K562 (cell line): ENCODE measurements at regions not wholly inside any gene's neighbourhood (a gene's known extent, or its start where the extent isn't known, plus 50 kb on each side); places are given as distances from the start of the nearest gene placed in this dataset.

Source experiments
- ATAC-seq: fragments of 200-7000 bp; cut with Tn5 transposase; 3 replicates; pipeline ENCODE4 v1.9.1; 2020; ENCODE audit warnings: moderate library complexity
- BruUV-seq: library from RNA; stranded (reverse); fragments of 400-500 nt; replicated peaks from 2 replicates; lab custom pipeline; 2021; lab: Mats Ljungman, UMichigan
- CTCF ChIA-PET: fragments of 300-600 bp; formaldehyde crosslinking; extraction: SDS; loops from one replicate; lab custom pipeline; 2021; ENCODE audit warnings: low intra/inter-chr PET ratio; lab: Yijun Ruan, JAX
- POLR2A ChIA-PET: fragments of 300-600, 350-650 bp; sonication (Branson Sonifier 250); formaldehyde crosslinking; extraction: SDS; loops from one replicate; lab custom pipeline; 2021; ENCODE audit warnings: antibody characterized with exemption, inconsistent platforms; lab: Yijun Ruan, JAX
- DNase-seq, 4 experiments: peaks; one replicate each; pipeline versions ENCODE4 v3.0.0 to v3.0.0-alpha.2; 2011 to 2018; ENCODE audit warnings: low spot score in 3 of 4, mixed read lengths in 3 of 4; ENCODE audit errors: extremely low read depth in 1 of 4
- FAIRE-seq: peaks from 2 replicates; lab custom pipeline; 2011; peaks lifted over from hg19 to GRCh38; lab: Jason Lieb, UNC
- H2AFZ ChIP-seq: 2 replicates; pipeline ENCODE4 v1.6.0; 2011; ENCODE audit warnings: low read depth, low read length, control low read depth, inconsistent platforms
- H3K27ac ChIP-seq: fragments of 200-600 bp; 3 replicates; pipeline ENCODE4 v1.8.0; 2011; ENCODE audit warnings: low read depth, mild to moderate bottlenecking, control low read depth, inconsistent platforms, low read length, moderate library complexity, mixed read lengths; ENCODE audit errors: extremely low read depth
- H3K27me3 ChIP-seq, 2 experiments: fragments of 300-600 bp in 1 of 2; 2 replicates in 1 of 2; 3 replicates in 1 of 2; pipeline versions ENCODE4 v1.6.0 to v1.8.0; 2011; ENCODE audit warnings: inconsistent platforms in 2 of 2, low read length in 2 of 2, mild to moderate bottlenecking in 1 of 2, mixed read lengths in 1 of 2, moderate library complexity in 1 of 2; ENCODE audit not compliant: control insufficient read depth in 2 of 2, insufficient read depth in 2 of 2
- H3K36me3 ChIP-seq: fragments of 300-600 bp; 3 replicates; pipeline ENCODE4 v1.8.0; 2011; ENCODE audit warnings: mild to moderate bottlenecking, low read length, inconsistent platforms; ENCODE audit not compliant: control insufficient read depth, insufficient read depth
- H3K4me1 ChIP-seq, 2 experiments: fragments of 200-600 bp in 1 of 2; replicated peaks in 1 of 2; 2 replicates in 1 of 2; 3 replicates in 1 of 2; pipeline versions ENCODE4 v1.5.1 to v1.8.0; 2011; ENCODE audit warnings: inconsistent platforms in 2 of 2, low read length in 2 of 2, mild to moderate bottlenecking in 1 of 2, mixed read lengths in 1 of 2, moderate library complexity in 1 of 2; ENCODE audit not compliant: control insufficient read depth in 2 of 2, insufficient read depth in 2 of 2
- H3K4me2 ChIP-seq: 2 replicates; pipeline ENCODE4 v1.6.1; 2011; ENCODE audit warnings: low read length, control low read depth, inconsistent platforms, mixed read lengths; ENCODE audit not compliant: insufficient read depth
- H3K4me3 ChIP-seq: fragments of 200-600 bp; sonication (generic), shearing (Covaris generic); 2 replicates; pipeline ENCODE4 v1.5.1; 2016; ENCODE audit warnings: control low read depth, inconsistent platforms
- H3K79me2 ChIP-seq: fragments of 200-600 bp; 3 replicates; pipeline ENCODE4 v1.8.0; 2011; ENCODE audit warnings: low read length, inconsistent platforms; ENCODE audit not compliant: control insufficient read depth, insufficient read depth
- H3K9ac ChIP-seq, 2 experiments: 2 replicates each; pipeline versions ENCODE4 v1.6.0 to v1.6.1; 2011; ENCODE audit warnings: low read depth in 2 of 2, low read length in 2 of 2, control low read depth in 1 of 2, inconsistent platforms in 1 of 2, mild to moderate bottlenecking in 1 of 2, mixed read lengths in 1 of 2; ENCODE audit not compliant: insufficient read depth in 1 of 2
- H3K9me1 ChIP-seq: one replicate; pipeline ENCODE4 v1.6.0; 2011; ENCODE audit warnings: inconsistent platforms, mild to moderate bottlenecking, low read length, moderate library complexity; ENCODE audit not compliant: control insufficient read depth, insufficient read depth
- H3K9me3 ChIP-seq: replicated peaks from 2 replicates; pipeline ENCODE4 v1.5.1; 2011; ENCODE audit warnings: low read depth, low read length, inconsistent platforms; ENCODE audit not compliant: control insufficient read depth, insufficient read depth
- H4K20me1 ChIP-seq: replicated peaks from 2 replicates; pipeline ENCODE4 v1.6.1; 2011; ENCODE audit warnings: low read length, inconsistent platforms, mixed read lengths; ENCODE audit not compliant: control insufficient read depth, insufficient read depth
- ARNT ChIP-seq, 2 experiments: fragments of 450-650 bp; IDR thresholded peaks; 2 replicates each; pipeline ENCODE4 v1.6.1; 2016; ENCODE audit warnings: mild to moderate bottlenecking in 1 of 2
- ATF4 ChIP-seq: fragments of 450-650 bp; formaldehyde crosslinking; IDR thresholded peaks from 2 replicates; pipeline ENCODE4 v1.4.0; 2022; ENCODE audit warnings: mild to moderate bottlenecking, moderate library complexity
- DIDO1 ChIP-seq: fragments of 450-650 bp; IDR thresholded peaks from 2 replicates; pipeline ENCODE4 v1.6.1; 2016; ENCODE audit warnings: low read depth, missing biosample characterization, missing genetic modification characterization
- GABPB1 ChIP-seq: sonication (generic); formaldehyde crosslinking; IDR thresholded peaks from 2 replicates; pipeline ENCODE4 v1.8.0; 2022; ENCODE audit warnings: mild to moderate bottlenecking, missing genetic modification reagents
- HES1 ChIP-seq: fragments of 450-650 bp; IDR thresholded peaks from 2 replicates; pipeline ENCODE4 v1.6.1; 2016; ENCODE audit warnings: low read depth, mild to moderate bottlenecking, moderate library complexity
- MLX ChIP-seq, 2 experiments: fragments of 450-650 bp in 1 of 2; sonication (generic) in 1 of 2; formaldehyde crosslinking; conservative IDR thresholded peaks; 2 replicates each; pipeline versions ENCODE4 v1.4.0 to v1.8.1; 2020 to 2022; ENCODE audit warnings: mild to moderate bottlenecking in 1 of 2, missing genetic modification reagents in 1 of 2
- NONO ChIP-seq, 2 experiments: fragments of 200-400 bp in 1 of 2; fragments of 450-650 bp in 1 of 2; formaldehyde crosslinking in 1 of 2; IDR thresholded peaks; 2 replicates each; pipeline ENCODE4 v1.6.1; 2017; ENCODE audit warnings: low read depth in 2 of 2, mild to moderate bottlenecking in 2 of 2, moderate library complexity in 2 of 2, low read length in 1 of 2
- RBBP5 ChIP-seq: fragments of 200-600 bp; sonication (generic); IDR thresholded peaks from 2 replicates; pipeline ENCODE4 v1.6.1; 2012; ENCODE audit warnings: borderline replicate concordance, mild to moderate bottlenecking, low read length, control low read depth, inconsistent platforms; ENCODE audit not compliant: insufficient read depth, poor library complexity, severe bottlenecking
- STAG1 ChIP-seq: sonication (generic); formaldehyde crosslinking; IDR thresholded peaks from 2 replicates; pipeline ENCODE4 v1.5.0; 2020; ENCODE audit warnings: missing genetic modification reagents, borderline replicate concordance
- ZNF184 ChIP-seq: sonication (generic); formaldehyde crosslinking; IDR thresholded peaks from 2 replicates; pipeline ENCODE4 v1.5.0; 2020; ENCODE audit warnings: missing genetic modification reagents
- WGBS: fragments of 100-300 bp; shearing (Covaris generic); methylation state at CpG from one replicate; pipeline ENCODE4 v1.1.6; 2016; ENCODE audit warnings: low coverage, mixed read lengths; ENCODE audit not compliant: insufficient coverage; ENCODE audit errors: missing lambda C conversion rate; 5-methylcytosine and 5-hydroxymethylcytosine counted together
- in situ Hi-C: fragments of 300-500 bp; cut with MboI; formaldehyde crosslinking; loops from 4 replicates; pipeline ENCODE4 v1.15.0; 2018; ENCODE audit warnings: inconsistent platforms, mixed read lengths
- intact Hi-C: fragments of 100-400 bp; cut with micrococcal nuclease; formaldehyde crosslinking; loops from 2 replicates; pipeline ENCODE4 v1.14.2; 2022
- TF ChIP-seq, protein P1 (sequence below): fragments of 450-650 bp; formaldehyde crosslinking; IDR thresholded peaks from 2 replicates; pipeline ENCODE4 v1.4.0; 2020; ENCODE audit warnings: mild to moderate bottlenecking
- TF ChIP-seq, protein P2 (sequence below): fragments of 450-650 bp; IDR thresholded peaks from 2 replicates; pipeline ENCODE4 v1.6.1; 2014; ENCODE audit warnings: low read depth, mild to moderate bottlenecking, moderate library complexity, borderline replicate concordance
- TF ChIP-seq, protein P3 (sequence below): fragments of 450-650 bp; IDR thresholded peaks from 2 replicates; pipeline ENCODE4 v1.6.1; 2017; ENCODE audit warnings: antibody characterized with exemption

GRCh38 chr1:5708346-5709245, 283.6 kb downstream of the NPHP4 start:
- in situ Hi-C loops: no loop called here
- no peak overlapping the region for H3K27ac ChIP-seq
- no peak overlapping the region for H2AFZ ChIP-seq
- DNase-seq: no peak
- intact Hi-C loops: no loop called here
- H3K79me2 ChIP-seq: no peaks in the 10 kb centered on the region
- H3K9ac ChIP-seq: no peak overlapping the region
- no peak overlapping the region for H3K4me2 ChIP-seq
- H3K4me1 ChIP-seq: peaks cover 0 to 5% of the 10 kb centered on the region in 2 experiments; a peak in 2 of 5 replicates
- peaks cover 3% of the 10 kb centered on the region for H3K9me1 ChIP-seq
- no peaks in the 10 kb centered on the region for H3K36me3 ChIP-seq
- H3K27me3 ChIP-seq: peaks cover 26 to 66% of the 10 kb centered on the region in 2 experiments; a peak in 3 of 5 replicates
- H4K20me1 ChIP-seq: 0 out of 2 replicates have a peak, but pooled peaks cover 6% of the 10 kb centered on the region
- ChIA-PET POLR2A (interaction anchor here (0.6 to 0.7 kb wide), 4 partner anchors 29 to 1201 kb away, joined by 3 to 4 read pairs (median 4); no protein-coding TSS in a partner anchor), CTCF (no interaction called here)
- no TSS peak for BruUV-seq
- no peak for FAIRE-seq
- under 1% methylated on average over 27 of the region's 27 CpGs for WGBS
- no peaks in the 10 kb centered on the region for H3K9me3 ChIP-seq
- H3K4me3 ChIP-seq: no peak overlapping the region
- no peak for ATAC-seq
- TF ChIP-seq RBBP5: no peak
- TF ChIP-seq ZNF184 (CRISPR knock-in tag): no peak
- TF ChIP-seq GABPB1: no peak
- TF ChIP-seq ARNT (IDR thresholded peaks at IDR 0.05): no peak
- TF ChIP-seq NONO (IDR thresholded peaks at IDR 0.05; ENCODE audit: low read depth in 2 of 2, low read length in 1 of 2): no peak
- no peak for TF ChIP-seq STAG1 (CRISPR knock-in tag)
- no peak for TF ChIP-seq ATF4
- TF ChIP-seq DIDO1 (tag): no peak
- no peak for TF ChIP-seq HES1
- TF ChIP-seq, protein P1, sequence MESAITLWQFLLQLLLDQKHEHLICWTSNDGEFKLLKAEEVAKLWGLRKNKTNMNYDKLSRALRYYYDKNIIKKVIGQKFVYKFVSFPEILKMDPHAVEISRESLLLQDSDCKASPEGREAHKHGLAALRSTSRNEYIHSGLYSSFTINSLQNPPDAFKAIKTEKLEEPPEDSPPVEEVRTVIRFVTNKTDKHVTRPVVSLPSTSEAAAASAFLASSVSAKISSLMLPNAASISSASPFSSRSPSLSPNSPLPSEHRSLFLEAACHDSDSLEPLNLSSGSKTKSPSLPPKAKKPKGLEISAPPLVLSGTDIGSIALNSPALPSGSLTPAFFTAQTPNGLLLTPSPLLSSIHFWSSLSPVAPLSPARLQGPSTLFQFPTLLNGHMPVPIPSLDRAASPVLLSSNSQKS (CRISPR knock-in tag): no peak
- TF ChIP-seq, protein P2, sequence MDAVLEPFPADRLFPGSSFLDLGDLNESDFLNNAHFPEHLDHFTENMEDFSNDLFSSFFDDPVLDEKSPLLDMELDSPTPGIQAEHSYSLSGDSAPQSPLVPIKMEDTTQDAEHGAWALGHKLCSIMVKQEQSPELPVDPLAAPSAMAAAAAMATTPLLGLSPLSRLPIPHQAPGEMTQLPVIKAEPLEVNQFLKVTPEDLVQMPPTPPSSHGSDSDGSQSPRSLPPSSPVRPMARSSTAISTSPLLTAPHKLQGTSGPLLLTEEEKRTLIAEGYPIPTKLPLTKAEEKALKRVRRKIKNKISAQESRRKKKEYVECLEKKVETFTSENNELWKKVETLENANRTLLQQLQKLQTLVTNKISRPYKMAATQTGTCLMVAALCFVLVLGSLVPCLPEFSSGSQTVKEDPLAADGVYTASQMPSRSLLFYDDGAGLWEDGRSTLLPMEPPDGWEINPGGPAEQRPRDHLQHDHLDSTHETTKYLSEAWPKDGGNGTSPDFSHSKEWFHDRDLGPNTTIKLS: no peak
- no peak for TF ChIP-seq MLX (CRISPR knock-in tag; conservative IDR thresholded peaks at IDR 0.05)
- TF ChIP-seq, protein P3, sequence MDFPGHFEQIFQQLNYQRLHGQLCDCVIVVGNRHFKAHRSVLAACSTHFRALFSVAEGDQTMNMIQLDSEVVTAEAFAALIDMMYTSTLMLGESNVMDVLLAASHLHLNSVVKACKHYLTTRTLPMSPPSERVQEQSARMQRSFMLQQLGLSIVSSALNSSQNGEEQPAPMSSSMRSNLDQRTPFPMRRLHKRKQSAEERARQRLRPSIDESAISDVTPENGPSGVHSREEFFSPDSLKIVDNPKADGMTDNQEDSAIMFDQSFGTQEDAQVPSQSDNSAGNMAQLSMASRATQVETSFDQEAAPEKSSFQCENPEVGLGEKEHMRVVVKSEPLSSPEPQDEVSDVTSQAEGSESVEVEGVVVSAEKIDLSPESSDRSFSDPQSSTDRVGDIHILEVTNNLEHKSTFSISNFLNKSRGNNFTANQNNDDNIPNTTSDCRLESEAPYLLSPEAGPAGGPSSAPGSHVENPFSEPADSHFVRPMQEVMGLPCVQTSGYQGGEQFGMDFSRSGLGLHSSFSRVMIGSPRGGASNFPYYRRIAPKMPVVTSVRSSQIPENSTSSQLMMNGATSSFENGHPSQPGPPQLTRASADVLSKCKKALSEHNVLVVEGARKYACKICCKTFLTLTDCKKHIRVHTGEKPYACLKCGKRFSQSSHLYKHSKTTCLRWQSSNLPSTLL: no peak
